Activated naive CD4-positive, alpha-beta T cell treated with Interleukin-2 at 50 U/mL for 16 hours (primary cell): ENCODE measurements at regions not wholly inside any gene's neighbourhood (a gene's known extent, or its start where the extent isn't known, plus 50 kb on each side); places are given as distances from the start of the nearest gene placed in this dataset.

Experiments
- DNase-seq: peaks from one replicate; pipeline ENCODE4 v3.0.0-alpha.2; 2020

DNA sequence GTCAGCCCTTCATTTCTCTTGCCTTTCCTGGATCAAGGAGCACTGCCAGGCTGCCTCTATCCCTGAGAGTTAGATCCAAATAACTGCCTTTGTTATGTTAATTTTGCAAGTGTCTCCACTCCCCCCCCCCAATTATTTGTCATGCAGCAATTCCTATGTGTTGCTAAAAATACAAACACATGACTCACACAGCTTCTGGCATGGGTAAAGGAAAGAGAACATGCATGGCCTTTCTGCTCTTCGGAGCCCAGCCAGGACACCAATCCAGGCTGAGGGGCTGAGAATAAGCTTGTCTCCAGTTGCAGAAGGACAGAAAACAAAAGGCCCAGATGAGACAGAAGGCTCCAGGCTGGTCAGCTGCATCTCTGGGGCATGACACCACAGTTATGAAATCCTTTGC is 148.0 kb upstream of the TNRC6C start:
- DNase-seq, result no peak

DNA sequence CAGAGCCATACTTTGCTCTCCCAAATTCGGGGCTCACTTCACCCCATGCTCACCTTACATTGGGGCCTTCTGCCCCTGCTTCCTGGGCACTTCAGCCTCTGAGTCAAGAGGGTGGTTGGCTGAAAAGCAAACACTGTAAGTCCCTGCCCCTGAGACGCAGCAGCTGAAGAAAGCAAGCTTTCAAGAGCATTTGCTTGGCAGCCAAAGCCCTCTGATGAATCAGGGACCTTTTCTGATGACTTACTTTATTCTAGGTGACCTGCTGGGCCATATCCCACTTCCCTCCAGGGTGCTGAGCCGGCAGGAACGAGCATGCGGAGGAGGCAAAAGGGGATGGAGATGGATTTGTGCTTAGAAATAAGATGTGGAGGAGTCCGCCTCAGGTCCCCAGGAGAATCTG is 147.0 kb upstream of the TNRC6C start:
- no peak for DNase-seq

DNA sequence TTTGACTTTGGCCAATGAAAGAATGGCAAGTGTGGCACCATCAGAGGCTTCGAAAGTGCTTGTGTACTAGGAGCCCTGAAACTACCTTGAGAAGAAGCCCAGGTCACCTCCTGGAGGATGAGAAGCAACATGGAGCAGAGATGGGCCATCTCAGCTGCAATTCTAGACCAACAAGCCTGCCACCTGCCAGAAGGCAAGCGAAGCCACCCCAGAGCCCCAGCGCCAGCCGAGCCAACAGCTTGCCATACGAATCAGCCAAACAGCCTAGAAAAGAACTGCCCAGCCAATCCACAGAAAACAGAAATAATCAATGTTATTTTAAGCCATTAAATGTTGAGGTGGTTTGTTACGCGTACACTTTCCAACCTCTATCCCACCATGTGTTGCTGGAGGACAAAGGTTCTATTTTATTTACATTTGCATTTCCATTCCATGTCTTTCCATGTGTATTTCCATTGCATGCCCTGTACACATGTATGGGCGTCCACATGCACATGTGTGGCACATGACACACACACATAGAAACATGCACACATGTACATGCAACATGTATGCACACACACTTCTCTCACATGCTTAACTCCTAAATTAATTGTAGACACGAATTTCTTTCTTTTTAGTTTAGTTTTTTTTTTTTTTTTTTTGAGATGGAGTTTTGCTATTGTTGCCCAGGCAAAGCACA is 144.3 kb upstream of the TNRC6C start:
- DNase-seq, result no peak

DNA sequence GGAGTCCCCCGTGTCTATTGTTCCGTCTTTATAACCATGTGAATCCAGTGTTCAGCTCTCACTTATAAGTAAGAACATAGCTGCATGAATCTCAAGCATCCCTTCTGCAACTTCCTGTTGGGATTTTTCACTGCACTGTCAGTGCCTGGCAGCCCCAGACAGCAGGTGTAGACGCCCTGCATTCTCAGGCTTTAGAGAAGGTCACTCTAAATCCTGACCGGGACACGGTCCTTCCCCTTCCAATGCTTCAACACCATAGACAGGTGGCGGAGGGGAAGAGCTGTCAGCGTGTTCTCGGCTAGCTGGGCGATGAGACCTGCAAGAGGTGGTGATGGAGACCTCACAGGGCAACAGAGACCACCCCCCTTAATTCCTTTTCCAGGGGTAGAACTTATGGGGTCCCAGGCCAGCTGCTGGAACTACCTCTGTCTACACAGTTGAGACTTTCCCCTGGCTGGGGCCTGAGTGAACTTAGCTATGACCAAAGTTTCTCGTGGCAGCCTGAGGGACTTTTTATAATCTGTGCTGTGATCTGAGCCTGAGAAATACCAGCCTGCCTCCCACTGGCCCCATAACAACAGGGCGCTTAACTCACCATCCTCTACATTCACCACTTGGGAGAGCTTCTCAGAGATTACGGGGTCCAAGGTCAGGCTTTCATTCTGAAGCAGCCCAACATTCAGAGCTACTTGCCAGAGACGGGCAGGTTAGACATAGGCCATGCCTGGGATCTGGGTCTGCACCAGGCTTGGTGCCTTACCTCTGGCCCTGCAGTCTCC is 143.2 kb upstream of the TNRC6C start:
- DNase-seq, result no peak

DNA sequence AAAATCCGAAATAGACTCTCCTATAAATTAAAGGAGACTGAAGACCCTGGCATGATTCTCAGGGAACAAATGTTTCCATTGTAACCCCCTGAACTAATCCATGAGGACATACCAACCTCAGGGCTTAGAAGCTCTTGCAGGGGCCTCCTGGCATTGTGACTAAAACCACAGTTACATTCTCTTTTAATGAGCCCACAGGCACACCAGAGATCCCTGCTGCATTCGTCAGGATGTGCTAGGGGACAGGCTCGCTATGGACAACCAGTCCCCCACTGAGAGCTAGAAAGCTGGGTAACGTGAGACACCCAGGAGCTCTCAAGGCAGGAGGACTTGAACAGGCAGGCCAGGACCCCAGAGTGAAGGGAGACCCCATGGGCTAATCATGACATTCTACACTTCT is 140.6 kb upstream of the TNRC6C start:
- DNase-seq, result no peak

DNA sequence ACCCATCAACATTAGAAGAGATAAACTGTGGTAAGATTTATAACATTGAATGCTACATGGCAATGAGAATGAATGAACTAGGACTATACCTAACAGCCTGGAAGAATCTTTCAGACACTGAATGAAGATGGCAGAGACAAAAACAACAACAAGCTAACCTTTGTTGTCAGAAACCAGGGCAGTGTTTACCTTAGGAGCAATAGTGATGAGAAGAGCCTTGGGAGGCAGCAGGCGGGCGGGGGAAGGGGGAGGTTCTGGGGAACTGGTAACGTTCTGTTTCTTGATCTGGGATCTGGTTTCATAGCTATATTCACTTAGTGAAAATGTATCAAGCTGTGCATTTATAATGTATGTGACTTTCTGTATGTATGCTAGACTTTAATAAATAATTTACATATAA is 139.0 kb upstream of the TNRC6C start:
- DNase-seq, result no peak

DNA sequence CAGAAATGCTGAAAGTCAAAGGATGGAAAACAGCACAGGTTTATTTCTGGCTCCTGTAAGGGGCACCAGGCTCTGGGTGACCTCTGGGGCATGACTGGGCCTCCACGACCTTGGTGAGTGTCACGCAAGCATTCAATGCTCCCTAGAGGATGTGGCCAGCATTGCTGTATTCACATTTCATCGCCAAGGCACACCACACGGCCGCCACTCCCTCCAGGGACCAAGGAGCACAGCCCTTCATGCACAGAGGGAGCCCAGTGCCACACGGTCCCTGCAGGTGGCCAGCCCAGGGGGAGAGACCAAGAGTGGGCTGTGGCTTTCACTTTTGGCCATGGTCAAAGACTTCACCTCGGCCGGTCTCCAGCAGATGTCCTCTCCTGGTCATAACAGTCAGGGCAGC is 137.4 kb upstream of the TNRC6C start:
- no peak for DNase-seq

DNA sequence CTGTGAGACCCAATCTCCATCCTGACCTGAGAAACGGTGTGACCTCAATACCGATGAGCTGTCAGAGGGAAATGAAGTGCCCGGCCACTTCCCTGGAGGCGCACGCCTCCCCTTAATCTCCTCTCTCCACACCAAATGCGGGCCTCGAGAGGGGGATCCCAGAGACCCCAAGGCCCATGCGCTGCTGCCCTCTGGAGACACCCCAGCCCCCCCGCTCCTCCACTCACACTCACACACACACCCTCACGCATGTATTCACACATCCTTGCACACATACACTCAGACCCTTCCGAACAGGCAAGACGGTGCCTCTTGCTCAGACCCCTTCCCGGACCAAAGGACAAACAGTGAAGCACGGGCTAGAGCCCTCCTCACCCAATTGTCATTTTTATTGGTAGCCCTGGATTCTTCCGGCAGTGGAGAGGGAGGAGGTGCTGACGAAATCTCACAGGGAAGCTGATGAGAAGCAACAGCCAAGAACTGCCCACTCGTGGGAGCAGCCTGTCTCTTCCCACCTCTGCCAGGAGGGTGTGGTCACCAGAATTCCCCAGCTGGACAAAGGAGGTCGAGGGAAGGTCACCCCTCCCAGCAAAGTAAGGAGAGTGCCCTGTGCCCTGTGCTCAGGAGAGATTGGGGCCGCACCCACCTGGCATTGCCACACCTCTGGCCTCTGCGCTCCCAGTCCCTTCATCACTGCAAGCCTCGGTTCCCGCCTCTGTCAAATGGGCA is 136.0 kb upstream of the TNRC6C start:
- DNase-seq, result no peak

DNA sequence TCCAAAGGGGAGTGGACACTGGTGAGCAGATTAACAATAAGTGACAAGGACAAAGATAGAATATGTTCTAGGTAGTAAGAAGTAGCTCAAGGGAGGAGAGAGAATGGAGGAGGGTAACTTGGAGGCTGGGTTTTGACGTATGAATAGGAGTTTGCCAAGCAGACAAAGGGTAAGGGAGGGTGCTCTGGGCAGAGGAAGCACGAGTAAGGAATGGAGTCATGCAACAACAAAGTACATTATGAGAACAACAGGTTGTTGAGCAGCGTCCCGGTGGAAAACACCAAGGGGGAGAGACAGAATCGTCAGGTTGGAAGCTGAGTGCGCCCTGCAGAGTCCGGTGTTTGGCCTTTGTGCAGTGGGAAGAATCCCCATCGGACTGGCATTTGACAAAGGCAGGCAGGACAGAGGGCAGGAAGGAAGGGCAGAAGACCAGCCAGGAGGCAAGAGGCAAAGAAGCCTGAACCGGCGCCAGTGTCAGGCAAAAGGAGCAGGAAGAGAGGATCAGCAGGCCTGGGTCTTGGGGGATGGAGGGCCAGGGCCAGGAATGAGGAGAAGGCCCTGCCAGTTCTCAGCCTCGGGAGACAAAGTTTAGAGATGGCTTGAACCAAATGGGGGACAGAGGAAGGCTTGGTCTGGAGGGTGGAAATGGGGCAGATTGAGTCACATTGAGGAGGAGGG is 134.3 kb upstream of the TNRC6C start:
- DNase-seq, result no peak

DNA sequence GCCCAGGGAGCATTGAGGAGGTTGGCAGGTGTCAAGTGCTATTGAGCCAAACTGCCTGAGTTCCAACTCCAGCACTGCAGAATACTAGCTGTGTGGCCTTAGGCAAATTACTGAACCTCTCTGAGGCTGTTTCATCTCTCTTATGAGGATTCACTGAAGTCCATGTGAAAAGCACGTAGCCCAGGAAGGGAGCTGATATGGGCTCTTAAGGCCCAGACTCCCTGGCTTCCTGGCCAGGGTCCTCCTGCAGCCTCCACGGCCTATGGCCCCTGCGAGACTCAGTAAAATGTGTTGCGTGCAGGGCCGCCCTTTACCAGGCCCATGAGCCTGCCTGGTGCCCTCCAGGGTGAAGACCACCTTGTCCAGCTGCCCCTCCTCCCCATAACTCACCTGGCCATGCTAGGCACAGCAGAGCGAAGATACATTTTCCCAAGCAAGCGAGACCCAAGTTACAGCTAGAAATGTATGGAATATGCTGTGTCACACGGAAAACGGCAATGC is 133.7 kb upstream of the TNRC6C start:
- DNase-seq, result no peak

DNA sequence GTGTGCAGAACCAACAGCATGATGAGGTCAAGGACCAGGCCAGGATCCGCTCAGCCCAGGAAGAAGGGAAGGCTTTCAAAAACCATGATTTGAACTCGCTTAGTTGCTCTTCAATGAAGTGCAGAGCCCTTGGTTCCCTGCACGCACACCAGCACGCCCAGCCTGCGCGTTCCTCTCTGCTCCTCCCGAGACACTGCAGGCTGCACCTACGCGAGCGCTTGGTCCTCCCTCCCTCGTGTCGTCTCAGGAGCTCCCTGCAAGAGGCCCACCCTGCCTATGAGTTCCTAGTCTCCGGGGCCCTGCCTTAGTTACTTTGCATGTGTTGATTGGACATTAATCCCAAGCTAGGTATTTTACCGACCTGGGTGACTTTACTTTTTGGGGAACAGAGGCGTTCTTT is 132.9 kb upstream of the TNRC6C start:
- no peak for DNase-seq

DNA sequence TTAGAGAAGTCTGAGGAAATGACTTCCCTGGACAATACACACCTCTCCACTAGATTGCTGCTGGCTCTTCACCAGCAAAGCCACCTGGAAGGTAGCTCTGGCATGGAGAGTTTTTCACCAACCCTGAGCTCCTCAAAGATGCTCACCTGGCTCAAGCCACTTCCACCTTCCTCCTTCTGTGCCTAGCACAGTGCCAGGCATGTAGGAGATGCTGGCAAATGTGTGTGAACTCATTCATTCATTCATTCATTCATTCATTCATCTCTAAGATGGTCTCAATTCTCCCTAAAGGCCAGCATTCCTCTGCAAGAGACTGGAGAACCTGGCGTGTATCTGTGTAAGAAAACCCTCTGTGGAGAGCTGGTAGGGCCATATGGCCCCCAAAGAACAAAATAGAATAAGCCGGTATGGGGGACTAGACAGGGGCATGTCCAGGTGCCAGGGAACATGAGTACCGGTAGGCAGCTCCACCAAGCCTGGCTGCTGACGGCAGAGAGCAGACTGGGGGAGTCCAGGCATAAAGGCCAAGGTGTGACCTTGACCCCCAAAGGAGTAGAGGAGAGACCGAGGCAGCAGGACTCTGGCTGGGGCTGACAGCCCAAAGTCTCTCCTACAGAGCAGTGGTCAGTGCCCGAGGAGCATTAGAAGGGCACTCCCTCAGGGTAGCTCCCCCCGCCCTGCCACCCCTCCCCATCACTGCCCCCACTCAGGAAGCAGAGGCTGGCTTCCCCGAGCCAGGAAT is 132.2 kb upstream of the TNRC6C start:
- DNase-seq, result no peak

DNA sequence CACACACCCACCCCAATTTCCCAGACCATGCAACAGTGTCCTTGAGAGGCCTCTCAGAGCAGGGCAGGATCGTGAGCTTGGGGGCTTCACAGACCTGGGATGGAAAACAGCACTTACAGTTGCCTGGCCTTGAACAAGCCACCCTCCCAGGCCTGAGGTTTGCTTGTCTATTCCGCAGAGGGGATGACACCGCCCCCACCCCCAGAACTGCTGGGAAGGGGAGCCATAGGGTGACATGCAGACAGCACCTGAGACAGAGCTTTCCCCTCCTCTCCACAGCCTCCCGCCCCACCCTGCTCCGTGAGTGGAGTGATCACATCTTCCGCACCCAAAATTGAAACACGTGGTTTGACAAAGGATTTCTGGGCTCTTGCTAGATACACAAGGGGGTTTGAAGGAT is 131.5 kb upstream of the TNRC6C start:
- no peak for DNase-seq

DNA sequence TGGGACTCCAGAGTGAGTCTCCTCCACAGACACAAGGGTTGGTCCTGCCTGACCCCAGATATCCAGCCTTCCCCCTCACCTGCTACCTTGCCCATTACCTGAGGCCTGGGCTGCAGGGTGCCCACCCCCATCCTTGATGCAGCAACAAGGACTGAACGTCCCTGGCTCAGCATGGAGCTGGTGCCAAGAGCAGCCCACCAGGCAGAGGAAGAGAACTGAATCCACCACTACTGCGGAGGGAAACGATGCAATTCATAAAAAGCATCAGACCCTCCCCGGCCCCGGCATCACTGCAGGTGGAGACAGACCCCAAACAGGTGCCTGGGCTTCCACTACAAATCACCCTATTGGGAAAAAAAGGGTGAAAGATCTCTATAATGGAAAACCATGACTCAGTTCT is 131.0 kb upstream of the TNRC6C start:
- no peak for DNase-seq

DNA sequence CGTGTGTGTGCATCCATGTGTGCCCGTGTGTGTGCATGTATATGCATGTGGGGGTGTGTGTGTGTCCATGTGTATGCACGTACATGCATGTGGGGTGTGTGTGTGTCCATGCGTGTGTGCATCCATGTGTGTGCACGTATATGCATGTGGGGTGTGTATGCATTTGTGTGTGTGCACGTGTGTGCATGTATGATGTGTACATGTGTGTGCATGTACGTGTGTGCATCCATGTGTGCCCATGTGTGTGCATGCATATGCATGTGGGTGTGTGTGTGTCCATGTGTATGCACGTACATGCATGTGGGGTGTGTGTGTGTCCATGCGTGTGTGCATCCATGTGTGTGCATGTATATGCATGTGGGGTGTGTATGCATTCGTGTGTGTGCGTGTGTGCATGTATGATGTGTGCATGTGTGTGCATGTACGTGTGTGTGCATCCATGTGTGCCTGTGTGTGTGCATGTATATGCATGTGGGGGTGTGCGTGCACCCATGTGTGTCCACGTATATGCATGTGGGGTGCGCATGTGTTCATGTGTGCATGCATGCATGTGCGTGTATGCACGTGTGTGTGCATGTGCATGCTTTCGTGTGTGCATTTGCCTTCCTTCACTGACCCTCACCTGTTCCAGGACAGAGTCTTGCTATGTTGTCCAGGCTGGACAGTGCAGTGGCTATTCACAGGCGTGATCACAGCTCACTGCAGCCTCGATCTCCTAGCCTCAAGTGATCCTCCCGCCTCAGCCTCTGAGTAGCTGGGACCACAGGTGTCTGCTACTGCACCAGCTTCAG is 129.6 kb upstream of the TNRC6C start:
- DNase-seq, result no peak

DNA sequence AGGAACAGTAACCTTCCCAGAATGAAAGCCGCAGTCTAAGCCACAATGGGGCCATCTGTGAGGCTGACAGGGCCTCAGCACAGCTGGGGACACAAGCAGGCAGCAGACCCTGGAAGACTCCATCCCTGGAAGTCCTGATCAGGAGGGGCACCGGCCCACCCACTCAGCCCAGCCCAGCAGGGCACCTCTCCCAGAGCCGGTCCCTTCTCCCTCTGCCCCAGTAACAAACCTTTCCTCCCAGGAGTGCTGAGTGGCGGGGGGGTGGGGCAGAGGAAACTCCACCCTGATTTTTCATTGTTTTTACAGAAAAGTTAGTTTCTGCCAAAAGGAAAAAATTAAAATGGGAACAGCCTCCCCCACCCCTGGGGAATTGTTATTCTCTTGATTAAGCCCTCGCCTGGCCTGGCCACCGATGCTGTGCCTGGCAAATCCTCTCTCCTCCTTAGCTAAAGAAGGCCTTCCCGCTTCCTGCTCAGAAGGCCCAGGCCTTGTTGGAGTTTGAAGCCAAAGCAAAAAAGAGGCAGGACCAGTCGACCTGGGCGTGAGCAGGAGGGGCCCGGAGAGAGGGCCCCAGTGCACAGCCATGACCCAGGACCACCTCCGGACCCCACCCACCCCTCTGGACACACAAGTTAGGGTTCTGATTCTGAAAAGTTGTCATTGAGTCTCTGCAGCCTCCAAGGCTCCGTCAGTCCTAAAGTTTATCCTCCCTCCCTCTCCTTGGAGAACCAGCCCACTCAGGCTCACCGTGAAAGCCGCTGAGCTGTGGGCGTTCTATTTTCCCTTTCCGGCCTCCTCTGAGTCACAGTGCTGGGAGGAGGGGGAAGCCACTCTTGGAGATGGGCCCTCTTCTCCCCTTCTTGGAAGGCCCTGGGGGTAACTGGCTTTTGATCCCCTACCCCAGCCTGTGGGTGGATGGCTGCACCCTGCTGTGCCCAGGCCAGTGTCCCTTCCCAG is 128.4 kb upstream of the TNRC6C start:
- DNase-seq, result peak; percentile 24

DNA sequence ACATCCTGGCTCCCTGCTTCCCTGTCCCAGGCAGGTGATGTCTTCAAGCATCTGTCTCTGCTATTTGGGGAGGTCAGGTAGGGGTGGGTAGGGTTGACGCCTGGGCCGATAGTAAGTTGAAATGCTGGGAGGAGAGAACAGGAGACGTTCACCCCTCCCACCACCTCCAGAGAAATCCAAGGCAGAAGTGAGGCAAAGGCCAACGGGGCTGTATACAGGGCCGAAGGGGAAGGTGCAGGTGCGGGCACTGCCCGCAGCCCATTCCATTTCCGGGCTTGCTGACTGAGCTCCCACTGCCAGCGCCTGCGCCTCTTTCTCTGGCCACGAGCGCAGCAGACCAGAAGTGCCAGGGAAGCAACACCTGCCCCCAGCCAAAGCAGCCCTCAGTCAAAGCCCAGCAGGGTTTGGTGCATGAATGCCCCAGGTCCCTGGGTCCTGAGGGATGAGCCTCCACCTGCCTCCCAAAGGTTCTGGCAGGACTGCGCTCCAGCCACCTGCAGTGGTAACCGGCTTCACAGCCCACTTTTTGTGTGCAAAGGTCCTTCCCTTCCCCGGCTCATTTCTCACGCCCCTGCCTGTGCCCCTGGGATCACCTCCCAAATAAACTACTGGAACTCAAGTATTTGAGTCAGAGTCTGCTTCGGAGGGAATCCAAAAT is 127.6 kb upstream of the TNRC6C start:
- no peak for DNase-seq

DNA sequence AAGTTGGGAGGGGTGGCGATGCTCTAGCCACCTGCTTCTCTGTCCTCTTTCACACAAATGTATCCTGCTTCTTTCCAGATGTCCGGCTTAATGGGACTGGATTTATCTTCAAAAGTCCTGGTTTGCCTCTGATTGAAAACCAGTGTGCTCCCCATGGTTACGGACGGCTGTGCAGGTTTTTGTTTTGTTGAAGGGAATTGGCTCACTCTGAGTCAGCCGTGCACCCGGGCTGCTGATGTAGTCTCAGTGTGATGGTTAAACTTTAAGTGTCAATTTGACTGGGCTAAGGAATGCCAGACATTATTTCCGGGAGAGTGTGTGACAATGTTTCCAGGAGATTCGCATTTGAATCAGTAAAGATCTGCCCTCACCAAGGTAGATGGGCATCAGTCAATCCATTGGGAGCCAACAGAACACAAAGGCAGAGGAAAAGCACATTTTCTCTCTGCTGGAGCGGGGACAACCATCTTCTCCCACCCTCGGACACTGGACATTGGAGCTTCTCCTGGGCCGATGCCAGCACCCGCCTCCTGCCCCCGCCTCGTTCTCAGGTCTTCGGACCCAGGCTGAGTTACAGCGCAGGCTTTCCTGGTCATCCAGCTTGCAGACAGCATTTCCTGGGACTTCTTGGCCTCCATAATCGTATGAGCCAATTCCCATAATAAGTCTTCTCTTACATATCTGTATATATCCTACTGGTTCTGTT is 126.9 kb upstream of the TNRC6C start:
- no peak for DNase-seq

DNA sequence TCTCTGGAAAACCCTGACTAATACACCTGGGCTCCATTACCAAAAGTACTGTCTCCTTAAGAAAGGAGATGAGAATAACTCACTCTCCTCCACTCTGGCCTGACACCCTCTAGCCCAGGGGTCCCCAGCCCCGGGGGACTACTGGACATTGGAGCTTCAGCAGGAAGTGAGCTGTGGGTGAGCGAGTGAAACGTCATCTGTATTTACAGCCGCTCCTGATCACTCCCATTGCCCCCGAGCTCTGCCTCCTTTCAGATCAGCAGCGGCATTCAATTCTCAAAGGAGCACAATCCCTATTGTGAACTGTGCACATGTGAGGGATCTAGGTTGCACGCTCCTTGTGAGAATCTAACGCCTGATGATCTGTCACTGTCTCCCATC is 126.3 kb upstream of the TNRC6C start:
- no peak for DNase-seq
